AG10803 (cell line): ENCODE measurements at regions not wholly inside any gene's neighbourhood (a gene's known extent, or its start where the extent isn't known, plus 50 kb on each side); places are given as distances from the start of the nearest gene placed in this dataset.

ENCODE experiments used
- DNase-seq: peaks from one replicate; pipeline ENCODE4 v3.0.0; 2010; ENCODE audit warnings: low read depth
- H3K4me3 ChIP-seq: 2 replicates; pipeline ENCODE4 v1.5.1; 2011; ENCODE audit warnings: mild to moderate bottlenecking, low read length, control low read depth
- TF ChIP-seq, protein P1 (sequence below): conservative IDR thresholded peaks from 2 replicates; pipeline ENCODE4 v1.5.1; 2011; ENCODE audit warnings: mild to moderate bottlenecking, low read length, control low read depth, inconsistent platforms

DNA sequence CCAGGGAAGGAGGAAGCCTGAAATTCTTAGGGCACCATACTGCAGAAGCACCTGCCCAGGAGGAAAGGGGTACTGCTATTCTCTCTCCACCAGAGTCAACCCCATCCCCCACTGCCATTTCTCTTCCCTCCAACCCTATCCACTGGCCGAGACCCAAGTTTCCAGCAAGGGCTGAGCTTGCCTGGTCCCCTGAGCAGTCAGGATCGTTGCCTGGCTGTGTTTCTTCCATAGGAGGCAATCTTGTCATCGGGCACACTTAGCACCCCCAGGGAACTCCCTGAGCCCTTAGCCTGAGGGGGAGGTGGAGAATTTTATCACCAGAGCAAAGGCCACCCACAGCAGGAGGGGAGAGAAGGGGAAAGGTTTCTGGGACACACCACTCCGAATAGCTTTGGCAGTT is 115.8 kb upstream of the NECTIN1 start:
- TF ChIP-seq, protein P1, sequence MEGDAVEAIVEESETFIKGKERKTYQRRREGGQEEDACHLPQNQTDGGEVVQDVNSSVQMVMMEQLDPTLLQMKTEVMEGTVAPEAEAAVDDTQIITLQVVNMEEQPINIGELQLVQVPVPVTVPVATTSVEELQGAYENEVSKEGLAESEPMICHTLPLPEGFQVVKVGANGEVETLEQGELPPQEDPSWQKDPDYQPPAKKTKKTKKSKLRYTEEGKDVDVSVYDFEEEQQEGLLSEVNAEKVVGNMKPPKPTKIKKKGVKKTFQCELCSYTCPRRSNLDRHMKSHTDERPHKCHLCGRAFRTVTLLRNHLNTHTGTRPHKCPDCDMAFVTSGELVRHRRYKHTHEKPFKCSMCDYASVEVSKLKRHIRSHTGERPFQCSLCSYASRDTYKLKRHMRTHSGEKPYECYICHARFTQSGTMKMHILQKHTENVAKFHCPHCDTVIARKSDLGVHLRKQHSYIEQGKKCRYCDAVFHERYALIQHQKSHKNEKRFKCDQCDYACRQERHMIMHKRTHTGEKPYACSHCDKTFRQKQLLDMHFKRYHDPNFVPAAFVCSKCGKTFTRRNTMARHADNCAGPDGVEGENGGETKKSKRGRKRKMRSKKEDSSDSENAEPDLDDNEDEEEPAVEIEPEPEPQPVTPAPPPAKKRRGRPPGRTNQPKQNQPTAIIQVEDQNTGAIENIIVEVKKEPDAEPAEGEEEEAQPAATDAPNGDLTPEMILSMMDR, result no peak
- no peak overlapping the region for H3K4me3 ChIP-seq
- no peak for DNase-seq

GRCh38 chr11:119843877-119844276 is 114.9 kb upstream of the NECTIN1 start:
- H3K4me3 ChIP-seq, result no peak overlapping the region
- no peak for DNase-seq
- TF ChIP-seq, protein P1, result no peak

GRCh38 chr11:119842731-119843130 is 113.7 kb upstream of the NECTIN1 start:
- DNase-seq, result no peak
- TF ChIP-seq, protein P1, result no peak
- no peak overlapping the region for H3K4me3 ChIP-seq

GRCh38 chr11:119839476-119840133 is 110.6 kb upstream of the NECTIN1 start:
- no peak for DNase-seq
- H3K4me3 ChIP-seq, result no peak overlapping the region
- TF ChIP-seq, protein P1, result no peak

DNA sequence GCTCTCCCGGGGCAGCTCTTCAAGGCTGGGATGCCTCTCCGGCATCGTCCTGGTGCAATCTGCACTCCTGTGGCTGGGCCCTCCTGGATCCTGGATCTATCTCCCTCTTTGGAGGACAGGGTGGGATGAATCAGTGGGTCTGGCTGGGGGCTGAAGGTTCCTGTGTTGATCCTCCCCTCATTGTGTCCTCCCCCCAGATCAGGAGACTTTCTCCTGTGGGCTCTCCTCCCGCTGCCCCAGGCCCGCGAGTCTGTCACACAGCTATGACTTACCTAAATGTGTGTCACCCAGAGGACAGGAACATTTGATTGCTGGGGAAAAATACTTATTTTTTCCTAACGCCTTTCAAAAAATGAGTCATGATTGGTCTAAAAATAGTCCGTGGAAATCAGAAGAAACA is 106.8 kb upstream of the NECTIN1 start:
- H3K4me3 ChIP-seq, result no peak overlapping the region
- no peak for DNase-seq
- TF ChIP-seq, protein P1, result no peak

DNA sequence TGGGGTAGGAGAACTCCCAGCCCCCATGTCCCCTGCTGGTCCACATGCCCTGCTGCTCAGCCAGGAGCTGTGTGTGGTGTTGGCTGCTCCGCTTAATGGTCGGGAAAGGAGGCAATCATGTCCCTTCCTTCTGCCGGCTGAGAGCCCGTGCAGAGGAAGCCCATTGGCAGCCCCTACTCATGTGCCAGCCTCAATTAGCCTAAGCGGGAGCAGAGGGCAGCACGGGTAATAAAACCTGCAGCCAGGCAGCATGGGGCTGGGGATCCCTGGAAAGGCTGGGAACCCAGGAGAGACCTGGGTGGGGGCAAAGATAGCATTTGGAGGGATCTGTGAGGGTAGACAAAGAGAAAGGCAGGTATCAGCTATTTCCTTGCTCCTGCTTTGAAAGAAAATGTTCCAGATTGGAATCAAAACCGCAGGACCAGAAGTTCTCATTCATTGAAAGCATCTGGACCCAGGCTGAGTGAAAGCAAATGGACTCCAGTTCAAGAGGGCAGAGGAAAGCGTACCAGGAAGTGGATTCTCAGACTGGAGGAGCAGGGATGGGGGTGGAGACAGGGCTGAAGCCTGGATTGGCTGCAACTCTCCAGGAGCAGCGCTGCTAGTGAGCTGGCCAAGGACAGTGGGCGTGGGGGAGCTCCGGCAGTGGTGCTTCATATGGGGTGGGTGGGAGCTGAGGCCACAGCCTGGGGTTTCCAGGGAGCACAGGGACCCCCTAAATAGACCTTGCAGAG is 103.4 kb upstream of the NECTIN1 start:
- no peak overlapping the region for H3K4me3 ChIP-seq
- DNase-seq, result peak; percentile 42
- TF ChIP-seq, protein P1, result no peak

DNA sequence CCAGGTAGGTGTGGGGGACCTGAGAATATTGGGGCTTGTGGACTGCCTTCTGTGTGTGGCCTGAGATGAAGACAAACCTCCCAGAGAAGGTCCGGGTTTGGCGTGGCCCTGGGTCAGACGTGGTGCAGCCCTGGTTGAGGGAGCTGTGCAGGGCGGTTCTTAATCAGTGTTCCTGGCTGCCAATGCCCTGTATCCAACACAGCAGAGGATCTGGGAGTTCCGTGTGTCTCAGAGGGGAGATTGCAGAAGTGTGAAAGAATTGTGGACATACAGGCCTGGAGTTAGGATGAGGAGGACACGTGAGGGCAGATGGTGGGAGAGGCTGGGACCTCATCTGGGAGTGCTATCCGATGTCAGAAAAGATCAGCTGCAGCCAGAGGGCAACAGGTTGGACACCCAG is 102.0 kb upstream of the NECTIN1 start:
- no peak overlapping the region for H3K4me3 ChIP-seq
- DNase-seq, result no peak
- TF ChIP-seq, protein P1, result no peak
